ENCODE measurements at regions not wholly inside any gene's neighbourhood (a gene's known extent, or its start where the extent isn't known, plus 50 kb on each side); places are given as distances from the start of the nearest gene placed in this dataset.

DNA sequence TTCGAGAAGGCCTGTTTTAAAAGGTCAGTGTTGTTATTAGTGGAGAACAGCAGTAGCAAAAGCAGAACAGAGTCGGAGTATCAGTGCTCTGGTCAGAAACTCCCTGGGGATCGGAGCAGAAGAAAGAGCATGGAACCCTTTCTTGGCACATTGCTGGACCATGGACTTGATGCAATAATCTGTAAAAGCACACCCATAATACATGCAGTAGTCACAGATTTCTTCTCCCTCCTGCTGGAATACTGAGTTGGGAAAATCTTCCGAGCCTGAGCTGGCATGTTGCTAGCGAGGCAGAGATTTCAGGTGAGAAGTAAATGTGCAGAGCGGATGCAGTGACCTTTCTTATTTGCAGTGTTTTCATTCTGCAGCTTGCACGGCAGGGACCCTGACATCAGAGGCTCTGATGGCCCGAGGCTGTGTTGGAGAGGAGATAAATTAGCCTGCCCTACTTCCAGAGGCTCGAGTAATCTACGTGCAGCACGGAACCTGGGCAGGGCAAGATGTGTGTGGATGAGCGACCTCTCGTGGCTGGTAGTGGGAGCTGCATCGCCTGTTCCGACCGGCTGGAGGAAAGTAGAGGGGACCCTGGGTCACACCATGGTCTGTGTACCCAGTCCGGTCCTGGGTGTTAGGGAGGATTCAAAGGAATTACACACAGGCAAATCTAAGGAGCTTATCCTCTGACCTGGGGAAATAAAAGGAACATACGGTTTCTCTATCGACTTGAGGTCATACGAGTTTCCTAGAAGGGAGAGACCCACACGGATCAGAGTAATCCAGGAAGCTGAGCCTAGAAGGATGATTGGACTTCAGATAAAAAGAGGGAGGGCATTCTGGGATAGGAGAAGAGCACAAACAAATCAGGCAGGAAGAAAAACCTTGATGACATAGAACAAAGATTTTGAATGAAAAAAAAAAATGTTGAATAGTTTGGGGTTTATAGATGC, 137.0 kb upstream of the STMND1 start:
- Histone ChIP-seq H3K9me3 (no peaks in the 10 kb centered on the region), H3K4me3 (no peak overlapping the region), H3K27me3 (no peaks in the 10 kb centered on the region), H3K4me1 (peaks cover 4 to 9% of the 10 kb centered on the region in 2 donors), H3K36me3 (no peaks in the 10 kb centered on the region), H3K27ac (no peak overlapping the region)
- TF ChIP-seq, protein P1, sequence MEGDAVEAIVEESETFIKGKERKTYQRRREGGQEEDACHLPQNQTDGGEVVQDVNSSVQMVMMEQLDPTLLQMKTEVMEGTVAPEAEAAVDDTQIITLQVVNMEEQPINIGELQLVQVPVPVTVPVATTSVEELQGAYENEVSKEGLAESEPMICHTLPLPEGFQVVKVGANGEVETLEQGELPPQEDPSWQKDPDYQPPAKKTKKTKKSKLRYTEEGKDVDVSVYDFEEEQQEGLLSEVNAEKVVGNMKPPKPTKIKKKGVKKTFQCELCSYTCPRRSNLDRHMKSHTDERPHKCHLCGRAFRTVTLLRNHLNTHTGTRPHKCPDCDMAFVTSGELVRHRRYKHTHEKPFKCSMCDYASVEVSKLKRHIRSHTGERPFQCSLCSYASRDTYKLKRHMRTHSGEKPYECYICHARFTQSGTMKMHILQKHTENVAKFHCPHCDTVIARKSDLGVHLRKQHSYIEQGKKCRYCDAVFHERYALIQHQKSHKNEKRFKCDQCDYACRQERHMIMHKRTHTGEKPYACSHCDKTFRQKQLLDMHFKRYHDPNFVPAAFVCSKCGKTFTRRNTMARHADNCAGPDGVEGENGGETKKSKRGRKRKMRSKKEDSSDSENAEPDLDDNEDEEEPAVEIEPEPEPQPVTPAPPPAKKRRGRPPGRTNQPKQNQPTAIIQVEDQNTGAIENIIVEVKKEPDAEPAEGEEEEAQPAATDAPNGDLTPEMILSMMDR (IDR thresholded peaks at IDR 0.05 in 4 of 5, conservative IDR thresholded peaks at IDR 0.05 in 1 of 5): peak; percentile 83 to 91 (median 90)
- no peak for TF ChIP-seq POLR2A (IDR thresholded peaks at IDR 0.05)
- ATAC-seq (peak; percentile 91 to 95), DNase-seq (peak; percentile 60 to 71)
- in situ Hi-C loops (cut with MboI; ENCODE audit: low sequenced_read_pairs in 4 of 4) (loop anchor here in 3 of 4 donors (10.0 to 25.0 kb wide), 4 partner anchors 153 to 628 kb away; no protein-coding TSS in a partner anchor), intact Hi-C loops (cut with DNase I; ENCODE audit: low total_unique reads) (loop anchor here (1.0 to 10.0 kb wide), 5 partner anchors 113 to 630 kb away; no protein-coding TSS in a partner anchor)

- Histone ChIP-seq H3K27ac (no peak overlapping the region), H3K4me3 (no peak overlapping the region), H3K4me1 (peaks cover 9% of the 10 kb centered on the region in 2 donors), H3K9me3 (no peaks in the 10 kb centered on the region), H3K36me3 (no peaks in the 10 kb centered on the region), H3K27me3 (no peaks in the 10 kb centered on the region)
- no peak for DNase-seq
- no peak for ATAC-seq
- intact Hi-C loops (cut with DNase I; ENCODE audit: low total_unique reads) (loop anchor here (5.0 to 10.0 kb wide), 4 partner anchors 109 to 627 kb away; no protein-coding TSS in a partner anchor), in situ Hi-C loops (cut with MboI; ENCODE audit: low sequenced_read_pairs in 4 of 4) (loop anchor here in 3 of 4 donors (10.0 to 25.0 kb wide), 4 partner anchors 149 to 624 kb away; no protein-coding TSS in a partner anchor)
- no peak for TF ChIP-seq POLR2A (IDR thresholded peaks at IDR 0.05)
- TF ChIP-seq, protein P1 (IDR thresholded peaks at IDR 0.05 in 4 of 5, conservative IDR thresholded peaks at IDR 0.05 in 1 of 5): no peak
These were observed 140.3 kb upstream of the STMND1 start for GRCh38 chr6:16961577-16961976.

- Histone ChIP-seq H3K4me1 (peaks cover 5 to 9% of the 10 kb centered on the region in 2 donors), H3K36me3 (no peaks in the 10 kb centered on the region), H3K9me3 (no peaks in the 10 kb centered on the region), H3K27ac (no peak overlapping the region), H3K4me3 (no peak overlapping the region), H3K27me3 (no peaks in the 10 kb centered on the region)
- peak; percentile 78 to 82 for ATAC-seq
- in situ Hi-C loops (cut with MboI; ENCODE audit: low sequenced_read_pairs in 4 of 4) (loop anchor here in 3 of 4 donors (10.0 to 25.0 kb wide), 4 partner anchors 147 to 622 kb away; no protein-coding TSS in a partner anchor), intact Hi-C loops (cut with DNase I; ENCODE audit: low total_unique reads) (loop anchor here (5.0 to 10.0 kb wide), 4 partner anchors 107 to 625 kb away; no protein-coding TSS in a partner anchor)
- TF ChIP-seq POLR2A (IDR thresholded peaks at IDR 0.05): no peak
- DNase-seq: no peak
These were observed 142.1 kb upstream of the STMND1 start for GRCh38 chr6:16959789-16960188.

DNA sequence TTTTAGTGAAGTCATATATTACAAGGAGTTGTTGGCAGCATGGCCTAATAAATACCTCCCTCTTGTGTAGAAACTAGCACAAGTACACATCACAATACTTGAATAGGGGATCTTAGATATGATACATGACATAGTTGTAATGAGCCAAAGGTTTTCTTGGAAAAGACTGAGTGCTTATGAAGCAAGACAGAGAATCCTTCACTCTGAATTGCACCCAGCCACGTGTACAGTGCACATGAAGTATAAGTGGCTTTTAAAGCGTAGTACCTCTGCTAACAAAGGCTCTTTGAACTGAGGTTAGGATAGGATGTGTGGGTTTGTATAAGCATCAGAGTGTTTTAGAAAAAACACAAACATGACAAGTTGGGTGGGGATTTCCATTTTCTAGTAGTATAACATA, 145.5 kb upstream of the STMND1 start:
- intact Hi-C loops (cut with DNase I; ENCODE audit: low total_unique reads) (no loop called here), in situ Hi-C loops (cut with MboI; ENCODE audit: low sequenced_read_pairs in 4 of 4) (loop anchor here in 3 of 4 donors (25.0 kb wide), 3 partner anchors 144 to 619 kb away; no protein-coding TSS in a partner anchor)
- Histone ChIP-seq H3K9me3 (no peaks in the 10 kb centered on the region), H3K4me3 (no peak overlapping the region), H3K36me3 (no peaks in the 10 kb centered on the region), H3K4me1 (peaks cover 0 to 5% of the 10 kb centered on the region in 2 donors), H3K27ac (no peak overlapping the region), H3K27me3 (no peaks in the 10 kb centered on the region)
- no peak for TF ChIP-seq POLR2A (IDR thresholded peaks at IDR 0.05)
- TF ChIP-seq, protein P1 (IDR thresholded peaks at IDR 0.05 in 4 of 5, conservative IDR thresholded peaks at IDR 0.05 in 1 of 5): no peak
- ATAC-seq: no peak
- no peak for DNase-seq

DNA sequence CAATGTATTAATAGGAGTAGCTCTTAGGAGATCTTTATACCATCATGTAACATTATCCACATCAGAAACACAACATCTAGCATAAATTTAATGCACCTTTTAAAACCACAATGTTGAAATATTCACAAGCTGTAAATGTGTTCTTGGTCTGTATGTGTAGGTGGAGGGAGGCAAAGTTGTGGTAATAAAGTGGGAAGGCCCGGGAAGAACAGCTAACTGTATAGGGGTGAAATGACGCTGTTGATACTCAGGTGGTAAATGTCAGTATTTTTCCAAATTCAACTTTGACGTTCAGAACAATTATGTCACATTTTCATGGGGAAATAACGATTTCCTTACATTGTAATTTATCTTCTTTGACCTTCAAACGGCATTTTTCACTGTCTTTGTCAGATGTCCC, 146.0 kb upstream of the STMND1 start:
- intact Hi-C loops (cut with DNase I; ENCODE audit: low total_unique reads) (no loop called here), in situ Hi-C loops (cut with MboI; ENCODE audit: low sequenced_read_pairs in 4 of 4) (loop anchor here in 3 of 4 donors (25.0 kb wide), 3 partner anchors 144 to 619 kb away; no protein-coding TSS in a partner anchor)
- ATAC-seq: no peak
- TF ChIP-seq POLR2A (IDR thresholded peaks at IDR 0.05): no peak
- TF ChIP-seq, protein P1 (IDR thresholded peaks at IDR 0.05 in 4 of 5, conservative IDR thresholded peaks at IDR 0.05 in 1 of 5): no peak
- DNase-seq: no peak
- Histone ChIP-seq H3K4me1 (peaks cover 0 to 5% of the 10 kb centered on the region in 2 donors), H3K27ac (no peak overlapping the region), H3K9me3 (no peaks in the 10 kb centered on the region), H3K27me3 (no peaks in the 10 kb centered on the region), H3K4me3 (no peak overlapping the region), H3K36me3 (no peaks in the 10 kb centered on the region)
